Stimulated activated CD8-positive, alpha-beta memory T cell treated with anti-CD3 and anti-CD28 coated beads, Interleukin-7, amount 100 ng/mL, for 24 hours (primary cell): ENCODE measurements at regions not wholly inside any gene's neighbourhood (a gene's known extent, or its start where the extent isn't known, plus 50 kb on each side); places are given as distances from the start of the nearest gene placed in this dataset.

ENCODE experiments used
- DNase-seq: peaks from one replicate; pipeline ENCODE4 v3.0.0-alpha.2; 2020; ENCODE audit warnings: low read depth

GRCh38 chr1:10848109-10848684 is 51.8 kb upstream of the CASZ1 start:
- DNase-seq: no peak

- no peak for DNase-seq
Measured at GRCh38 chr1:10850026-10850425, 53.6 kb upstream of the CASZ1 start.

DNA sequence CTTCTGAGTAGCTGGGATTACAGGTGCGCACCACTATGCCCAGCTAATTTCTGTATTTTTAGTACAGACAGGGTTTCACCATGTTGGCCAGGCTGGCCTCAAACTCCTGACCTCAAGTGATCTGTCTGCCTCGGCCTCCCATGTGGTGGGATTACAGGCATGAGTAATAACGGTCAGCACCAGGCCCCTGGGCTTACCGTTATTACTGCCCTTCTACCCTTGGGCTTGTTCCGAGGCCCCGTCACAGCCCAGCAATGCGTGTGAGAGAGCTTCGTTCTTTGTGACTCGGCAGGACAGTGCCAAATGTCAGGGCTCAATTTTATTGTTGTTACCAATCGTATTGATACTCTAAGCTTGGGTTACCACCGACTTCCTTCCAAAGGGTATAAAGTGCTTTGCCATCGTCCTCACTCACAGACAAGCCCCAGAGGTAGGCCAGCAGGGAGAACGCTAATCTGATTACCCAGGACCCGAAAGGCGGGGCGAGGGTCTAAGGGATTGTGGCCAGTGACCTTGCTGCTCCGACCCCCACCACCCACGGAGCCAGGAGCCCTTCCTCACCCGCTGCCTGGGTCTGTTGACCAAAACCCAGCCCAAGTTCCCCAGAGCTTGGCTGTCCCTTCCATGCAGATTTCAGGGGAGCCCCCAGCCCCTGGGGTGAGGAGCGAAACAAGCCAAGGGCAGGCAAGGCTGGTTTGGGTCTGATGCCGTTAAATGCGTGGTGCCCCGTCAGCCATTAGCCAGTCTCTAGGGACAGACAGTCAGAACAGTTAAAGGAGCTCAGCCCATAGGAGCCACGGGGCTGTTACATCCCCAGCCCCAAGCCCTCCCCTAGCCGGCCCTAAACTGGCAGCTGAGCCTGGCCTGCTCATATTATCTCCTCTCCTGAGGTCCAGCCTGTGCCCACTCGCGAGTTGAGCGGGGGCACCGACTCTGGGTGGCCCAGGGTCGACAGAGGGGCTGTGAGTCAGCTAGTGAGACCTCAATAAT is 54.9 kb upstream of the CASZ1 start:
- no peak for DNase-seq

DNA sequence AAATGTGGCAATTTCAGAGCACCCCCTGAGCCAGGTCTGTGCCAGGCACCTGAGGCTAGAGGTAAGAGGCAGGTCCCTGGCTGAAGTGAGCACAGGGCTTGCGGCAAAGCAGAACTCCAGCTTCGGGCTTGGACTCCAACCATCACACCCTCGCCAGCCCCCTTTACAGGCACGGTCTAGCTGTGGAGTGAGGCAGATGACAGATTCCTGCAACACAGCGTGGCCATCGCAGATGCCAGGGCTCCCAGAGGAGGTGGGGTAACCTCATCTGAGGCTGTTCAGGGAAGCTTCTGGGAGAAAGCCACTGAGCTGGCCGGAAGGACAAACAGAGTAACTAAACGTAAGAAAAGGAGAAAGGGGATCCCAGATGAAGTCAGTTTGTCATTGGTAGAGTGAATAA is 55.6 kb upstream of the CASZ1 start:
- DNase-seq: no peak

GRCh38 chr1:10852486-10852885 is 56.0 kb upstream of the CASZ1 start:
- DNase-seq: no peak

DNA sequence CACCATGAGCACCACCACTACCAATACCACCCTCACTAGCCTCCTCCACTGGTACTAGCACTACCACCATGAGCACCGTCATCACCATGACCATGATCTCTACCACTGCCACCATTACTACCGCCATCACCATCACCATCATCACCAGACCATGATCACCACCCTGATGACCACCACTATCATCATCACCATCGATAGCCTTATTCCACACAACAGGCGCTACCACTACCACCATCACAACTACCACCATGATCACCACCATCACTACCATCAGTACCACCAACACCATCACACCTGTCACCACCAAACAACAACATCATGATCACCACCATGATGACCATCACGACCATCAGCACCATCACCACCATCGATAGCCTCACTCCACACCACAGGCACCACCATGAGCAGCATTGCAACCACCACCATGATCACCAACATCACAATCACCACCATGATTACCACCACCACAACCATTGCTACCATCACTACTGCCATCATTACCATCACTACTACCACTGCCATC is 56.6 kb upstream of the CASZ1 start:
- DNase-seq: no peak

GRCh38 chr1:10853701-10854100 is 57.3 kb upstream of the CASZ1 start:
- no peak for DNase-seq

- DNase-seq: no peak
Measured at GRCh38 chr1:10854856-10855459, 58.5 kb upstream of the CASZ1 start.

DNA sequence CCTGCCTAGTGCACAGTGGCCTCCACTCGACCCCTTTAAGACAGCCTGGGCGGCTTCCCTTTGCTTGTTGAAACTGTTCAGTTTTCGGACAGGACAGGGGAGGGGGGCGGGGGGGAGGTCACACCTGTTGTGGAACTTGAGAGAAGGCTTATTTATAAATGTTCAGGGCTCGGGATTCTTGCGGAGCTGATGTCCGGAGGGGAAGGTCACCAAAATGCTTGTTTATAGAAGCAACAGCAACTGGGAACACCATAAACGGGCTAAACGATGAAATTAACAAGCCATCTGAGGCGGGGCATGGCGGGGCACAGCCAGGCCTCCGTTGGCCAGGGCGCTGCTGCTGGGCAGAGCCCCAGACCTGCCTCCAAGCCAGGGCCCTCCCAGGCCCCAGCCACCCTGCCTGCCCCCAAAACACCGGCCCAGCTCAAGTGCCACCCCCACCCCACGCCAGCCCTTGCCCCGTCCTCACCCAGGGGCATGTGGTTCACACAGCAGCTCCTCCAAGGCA is 59.8 kb upstream of the CASZ1 start:
- no peak for DNase-seq

DNA sequence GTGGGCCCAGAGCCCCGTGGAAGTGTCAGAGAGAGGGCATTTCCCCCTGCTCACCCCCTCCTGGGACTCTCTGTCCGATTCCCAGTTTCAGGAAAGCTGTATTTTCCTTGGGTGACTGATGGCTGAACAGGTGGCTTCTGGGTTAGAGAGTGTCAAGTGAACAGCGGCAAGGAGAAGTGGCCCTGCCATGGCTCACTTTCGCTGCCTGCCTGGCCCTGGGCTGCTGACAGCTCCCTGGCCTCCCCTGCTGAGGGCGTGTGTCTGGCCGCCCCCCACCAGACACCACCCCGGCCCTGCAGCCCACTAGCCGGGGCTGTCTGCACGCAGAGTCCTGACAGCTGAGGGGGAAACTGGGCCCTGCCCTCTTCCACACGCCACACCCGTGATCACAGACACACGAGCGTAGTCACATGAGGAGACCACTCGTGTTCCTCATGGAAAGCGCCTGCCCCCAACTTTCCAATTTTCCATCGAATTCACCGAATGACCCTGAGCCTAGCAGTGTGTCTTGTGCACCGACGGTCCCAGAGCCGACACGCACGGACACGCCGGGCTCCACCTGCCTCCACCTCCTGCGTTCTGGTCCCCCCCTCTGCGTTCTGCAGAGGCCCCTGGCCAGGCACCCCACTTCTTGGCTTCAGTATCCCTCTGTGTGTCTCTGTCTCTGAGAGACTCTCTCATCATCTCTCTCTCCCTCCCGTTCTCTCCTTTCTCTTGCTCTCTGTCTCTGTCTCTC is 60.6 kb upstream of the CASZ1 start:
- DNase-seq: no peak

GRCh38 chr1:10857687-10858086 is 61.2 kb upstream of the CASZ1 start:
- no peak for DNase-seq

DNA sequence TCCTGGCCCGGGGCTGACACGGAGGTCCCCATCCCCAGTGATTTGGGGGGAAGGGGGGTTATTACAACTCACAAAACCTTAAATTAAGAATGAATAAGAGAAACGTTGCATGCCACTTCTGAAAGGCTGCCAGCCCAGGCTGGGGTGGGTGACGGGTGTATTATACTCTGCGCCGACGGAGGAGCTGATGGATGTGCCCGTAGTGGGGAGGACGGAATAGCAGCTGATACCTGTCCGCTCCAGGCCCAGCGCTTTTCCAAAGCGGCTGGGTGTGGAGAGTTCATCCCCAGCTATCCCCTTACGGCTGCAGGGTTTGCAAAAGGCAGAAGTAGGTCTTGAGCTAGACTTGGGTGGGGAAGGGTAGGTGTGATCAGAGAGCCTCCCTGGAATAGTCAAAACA is 63.8 kb upstream of the CASZ1 start:
- DNase-seq: no peak

DNA sequence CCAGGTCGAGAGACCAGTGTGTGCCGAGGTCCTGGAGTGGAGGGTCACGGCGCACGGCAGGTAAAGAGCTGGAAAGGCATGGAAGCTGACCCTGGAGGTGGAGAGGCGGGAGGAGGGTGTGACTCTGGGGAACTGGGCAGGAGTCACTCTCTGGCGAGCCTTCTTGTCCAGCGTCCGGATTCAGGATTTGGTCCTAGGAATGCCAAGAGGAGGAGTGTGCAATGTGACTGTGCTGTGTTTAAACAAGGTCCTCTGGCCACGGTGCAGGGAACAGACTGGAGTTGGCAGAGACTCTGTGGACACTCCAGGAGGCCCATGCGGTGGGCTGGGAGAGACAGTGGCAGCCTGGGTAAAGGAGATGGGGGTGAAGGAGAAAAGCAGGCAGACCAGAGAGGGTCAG is 64.2 kb upstream of the CASZ1 start:
- no peak for DNase-seq

- DNase-seq: no peak
Measured at GRCh38 chr1:10861822-10862221, 65.4 kb upstream of the CASZ1 start.

GRCh38 chr1:10862743-10863335 is 66.4 kb upstream of the CASZ1 start:
- DNase-seq: no peak

GRCh38 chr1:10863886-10864285 is 67.4 kb upstream of the CASZ1 start:
- DNase-seq: no peak

DNA sequence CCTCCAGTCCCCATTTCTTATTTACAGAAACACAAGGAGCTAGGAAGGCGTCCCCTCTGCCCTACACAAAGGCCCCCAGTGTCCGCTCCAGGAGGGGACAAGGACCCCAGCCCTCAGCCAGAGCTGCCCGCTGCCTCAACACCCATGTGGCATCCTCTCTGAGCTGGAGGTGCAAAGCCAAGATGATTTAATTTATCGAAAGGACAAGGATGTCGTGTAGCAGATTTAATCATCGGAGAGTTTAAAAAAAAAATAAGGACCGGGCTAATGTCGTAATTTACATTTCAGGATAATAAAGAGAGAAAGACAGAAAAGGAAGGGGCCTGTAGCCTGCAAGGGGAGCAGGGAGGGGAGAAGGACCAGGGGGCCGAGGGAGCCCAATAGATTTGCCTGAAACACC is 68.3 kb upstream of the CASZ1 start:
- no peak for DNase-seq

DNA sequence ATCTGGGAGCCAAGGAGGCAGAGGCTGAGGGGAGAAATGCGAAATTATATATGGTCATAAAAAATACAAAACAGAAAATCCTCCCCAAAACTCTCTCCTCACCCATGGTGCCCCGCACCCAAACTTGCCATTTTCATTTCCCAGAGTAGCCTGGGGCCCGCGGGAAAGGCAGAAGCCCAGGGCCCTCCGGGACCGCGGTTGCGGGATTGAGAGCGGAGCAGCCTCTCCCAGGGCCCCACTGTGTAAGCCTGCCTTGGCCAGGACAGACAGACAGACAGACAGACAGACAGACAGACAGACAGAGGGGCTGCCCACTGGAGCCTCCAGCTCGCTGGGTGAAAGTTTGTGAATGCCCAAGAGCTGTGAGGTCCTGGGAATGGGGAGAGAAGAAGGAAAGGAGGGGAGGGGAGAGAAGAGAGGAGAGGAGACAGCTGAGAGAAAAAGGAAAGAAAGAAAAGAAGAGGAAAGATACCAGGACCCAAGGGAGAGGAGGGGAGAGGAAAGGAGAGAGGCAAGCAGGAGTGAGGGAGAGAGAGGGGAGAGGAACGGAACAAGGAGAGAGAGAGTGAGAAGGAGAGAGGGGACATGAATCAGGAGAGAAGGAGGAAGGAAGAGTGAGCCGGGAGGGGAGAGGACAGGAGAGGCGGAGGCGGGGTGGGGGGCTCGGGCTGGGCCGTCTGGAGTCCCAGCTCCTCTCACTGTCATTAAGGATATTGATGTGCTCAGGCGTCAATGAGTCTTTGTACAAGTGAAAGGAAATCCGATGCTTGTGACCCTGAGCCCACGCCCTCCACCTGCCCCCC is 69.3 kb upstream of the CASZ1 start:
- no peak for DNase-seq

DNA sequence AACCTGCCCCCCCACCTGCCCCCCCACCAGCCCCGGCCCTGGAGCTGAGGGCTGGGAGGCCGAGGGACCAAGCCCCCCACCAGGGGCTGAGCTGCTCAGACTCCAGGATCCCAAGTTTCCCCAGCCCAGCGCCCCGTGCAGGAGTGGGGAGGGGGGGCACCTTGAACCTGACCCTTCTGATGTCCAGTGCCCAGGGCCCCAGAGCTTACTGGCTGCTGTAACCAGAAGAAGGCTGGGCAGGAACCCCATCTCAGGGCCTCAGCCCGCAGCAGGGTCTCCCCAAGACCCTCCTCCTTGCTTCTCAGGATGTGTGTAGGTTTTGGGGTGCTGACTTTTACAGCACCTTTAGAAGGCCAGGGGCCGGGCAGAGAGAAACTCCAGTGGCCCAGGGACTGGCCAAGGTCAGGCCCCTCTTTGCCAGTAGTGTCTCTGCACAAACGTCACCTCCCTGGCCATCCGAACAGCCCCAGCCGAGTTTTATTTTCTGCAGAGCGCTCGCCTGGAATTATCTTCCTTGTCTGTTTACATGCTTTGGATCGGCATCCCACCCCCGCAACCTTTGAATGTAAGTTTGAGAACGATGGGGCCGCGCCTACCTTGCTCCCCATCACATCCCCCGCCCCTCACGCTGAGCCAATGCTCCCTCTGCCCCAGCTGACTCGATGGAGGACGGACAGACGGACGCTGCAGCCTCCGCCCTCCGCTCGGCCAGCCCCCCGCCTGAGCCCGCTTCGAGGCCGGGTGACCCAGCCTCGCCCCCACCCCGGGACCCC is 70.1 kb upstream of the CASZ1 start:
- DNase-seq: no peak

DNA sequence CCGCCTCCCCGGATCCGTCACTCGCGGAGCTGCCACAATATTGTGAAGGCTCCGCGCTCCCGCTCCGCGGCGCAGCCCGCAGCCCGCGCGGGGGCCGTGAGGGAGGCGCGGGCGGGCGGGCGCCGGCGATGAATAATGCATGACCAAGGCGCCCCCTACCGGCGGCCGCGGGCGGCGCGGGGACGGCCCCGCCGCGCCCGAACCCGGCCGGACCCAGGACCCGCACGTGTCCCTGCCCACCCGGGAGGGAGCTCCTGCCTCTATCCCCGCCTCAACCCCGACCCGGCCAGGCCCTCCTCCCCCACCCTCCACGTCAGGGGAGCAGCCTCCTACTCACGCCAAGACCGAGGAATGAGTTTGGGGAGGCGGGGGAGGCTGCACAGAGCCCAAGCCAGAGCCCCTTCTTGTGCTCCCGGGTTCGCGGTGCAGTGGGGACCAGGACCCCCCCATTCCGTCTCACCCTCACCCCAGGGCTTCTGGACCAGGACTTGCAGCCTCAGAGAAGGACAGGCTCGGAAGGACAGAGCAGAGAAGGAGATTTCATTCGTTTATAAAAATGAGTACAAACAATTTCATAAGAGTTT is 70.8 kb upstream of the CASZ1 start:
- DNase-seq: peak; percentile 29
